ENCODE measurements at regions not wholly inside any gene's neighbourhood (a gene's known extent, or its start where the extent isn't known, plus 50 kb on each side); places are given as distances from the start of the nearest gene placed in this dataset.

DNA sequence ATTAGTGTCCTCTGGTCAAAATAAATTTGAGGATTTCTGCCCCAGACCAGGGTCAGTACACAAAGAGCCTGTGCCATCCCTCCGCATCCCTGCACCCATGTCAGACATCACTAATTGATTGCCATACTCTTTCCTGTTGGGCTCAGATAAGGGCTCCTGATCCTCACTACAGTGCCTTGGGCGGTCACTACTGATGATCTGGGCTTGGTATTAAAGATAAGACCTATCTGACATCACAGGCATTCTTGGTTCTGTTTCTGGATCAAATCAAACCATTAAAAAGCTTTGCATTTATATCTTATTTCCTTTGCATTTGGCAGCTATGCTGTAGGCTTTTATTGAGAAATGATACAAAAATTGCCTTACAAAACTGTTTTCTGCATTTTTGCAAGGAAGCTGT lies 103.5 kb upstream of the TENM4 start:
- ATAC-seq (no peak), FAIRE-seq (no peak), DNase-seq (ENCODE audit: low read depth, low spot score) (no peak)
- intact Hi-C loops (cut with micrococcal nuclease; ENCODE audit: unreplicated experiment), result no loop called here
- SMC1A ChIA-PET (ENCODE audit: uncharacterized antibody, unreplicated experiment), result interaction anchor here (0.6 kb wide), 1 partner anchor 131 kb away, joined by 3 read pairs; no protein-coding TSS in a partner anchor
- no peaks in the 10 kb centered on the region for H3K36me3 ChIP-seq (ENCODE audit: control insufficient read depth in 2 of 2, insufficient read depth in 2 of 2, low read length in 1 of 2)
- in situ Hi-C loops (cut with MboI), result no loop called here
- no peaks in the 10 kb centered on the region for H4K20me1 ChIP-seq (ENCODE audit: control insufficient read depth, insufficient read depth)
- H3K27ac ChIP-seq (ENCODE audit: control insufficient read depth, insufficient read depth), result no peak overlapping the region
- H3K9ac ChIP-seq (ENCODE audit: control insufficient read depth, insufficient read depth, low read length), result no peak overlapping the region
- TF ChIP-seq SREBF2 (IDR thresholded peaks at IDR 0.05; ENCODE audit: low read length) (no peak), RUNX3 (IDR thresholded peaks at IDR 0.05; ENCODE audit: low read length) (no peak), E4F1 (IDR thresholded peaks at IDR 0.05; ENCODE audit: borderline replicate concordance, partially characterized antibody) (no peak), NRF1 (conservative IDR thresholded peaks at IDR 0.05; ENCODE audit: low read depth, low read length) (no peak), ZNF687 (IDR thresholded peaks at IDR 0.05) (no peak), PAX8 (IDR thresholded peaks at IDR 0.05) (no peak), RAD21 (IDR thresholded peaks at IDR 0.05; ENCODE audit: insufficient read depth, low read depth, low read length) (no peak), KLF5 (IDR thresholded peaks at IDR 0.05; ENCODE audit: partially characterized antibody) (no peak), ZNF274 (IDR thresholded peaks at IDR 0.05; ENCODE audit: insufficient read depth, insufficient read length) (no peak), POU2F2 (IDR thresholded peaks at IDR 0.05; ENCODE audit: borderline replicate concordance, low read depth, low read length) (no peak), PAX5 (IDR thresholded peaks at IDR 0.05; ENCODE audit: borderline replicate concordance, low read depth, low read length) (no peak)
- TF ChIP-seq, protein P1, sequence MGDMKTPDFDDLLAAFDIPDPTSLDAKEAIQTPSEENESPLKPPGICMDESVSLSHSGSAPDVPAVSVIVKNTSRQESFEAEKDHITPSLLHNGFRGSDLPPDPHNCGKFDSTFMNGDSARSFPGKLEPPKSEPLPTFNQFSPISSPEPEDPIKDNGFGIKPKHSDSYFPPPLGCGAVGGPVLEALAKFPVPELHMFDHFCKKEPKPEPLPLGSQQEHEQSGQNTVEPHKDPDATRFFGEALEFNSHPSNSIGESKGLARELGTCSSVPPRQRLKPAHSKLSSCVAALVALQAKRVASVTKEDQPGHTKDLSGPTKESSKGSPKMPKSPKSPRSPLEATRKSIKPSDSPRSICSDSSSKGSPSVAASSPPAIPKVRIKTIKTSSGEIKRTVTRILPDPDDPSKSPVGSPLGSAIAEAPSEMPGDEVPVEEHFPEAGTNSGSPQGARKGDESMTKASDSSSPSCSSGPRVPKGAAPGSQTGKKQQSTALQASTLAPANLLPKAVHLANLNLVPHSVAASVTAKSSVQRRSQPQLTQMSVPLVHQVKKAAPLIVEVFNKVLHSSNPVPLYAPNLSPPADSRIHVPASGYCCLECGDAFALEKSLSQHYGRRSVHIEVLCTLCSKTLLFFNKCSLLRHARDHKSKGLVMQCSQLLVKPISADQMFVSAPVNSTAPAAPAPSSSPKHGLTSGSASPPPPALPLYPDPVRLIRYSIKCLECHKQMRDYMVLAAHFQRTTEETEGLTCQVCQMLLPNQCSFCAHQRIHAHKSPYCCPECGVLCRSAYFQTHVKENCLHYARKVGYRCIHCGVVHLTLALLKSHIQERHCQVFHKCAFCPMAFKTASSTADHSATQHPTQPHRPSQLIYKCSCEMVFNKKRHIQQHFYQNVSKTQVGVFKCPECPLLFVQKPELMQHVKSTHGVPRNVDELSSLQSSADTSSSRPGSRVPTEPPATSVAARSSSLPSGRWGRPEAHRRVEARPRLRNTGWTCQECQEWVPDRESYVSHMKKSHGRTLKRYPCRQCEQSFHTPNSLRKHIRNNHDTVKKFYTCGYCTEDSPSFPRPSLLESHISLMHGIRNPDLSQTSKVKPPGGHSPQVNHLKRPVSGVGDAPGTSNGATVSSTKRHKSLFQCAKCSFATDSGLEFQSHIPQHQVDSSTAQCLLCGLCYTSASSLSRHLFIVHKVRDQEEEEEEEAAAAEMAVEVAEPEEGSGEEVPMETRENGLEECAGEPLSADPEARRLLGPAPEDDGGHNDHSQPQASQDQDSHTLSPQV (IDR thresholded peaks at IDR 0.05), result no peak
- RAD21 ChIA-PET (ENCODE audit: unreplicated experiment), result interaction anchor here (1.6 kb wide), 1 partner anchor 144 kb away, joined by 3 read pairs; no protein-coding TSS in a partner anchor
- H3K4me2 ChIP-seq (ENCODE audit: control insufficient read depth, insufficient read depth), result no peak overlapping the region
- no TSS peak for BruUV-seq (replicated peaks)
- POLR2A ChIA-PET, result no interaction called here
- no peak overlapping the region for H3K4me3 ChIP-seq
- H2AFZ ChIP-seq (ENCODE audit: control insufficient read depth, low read depth, low read length), result no peak overlapping the region
- H3K27me3 ChIP-seq (replicated peaks in 1 of 2; ENCODE audit: control insufficient read depth in 2 of 2, insufficient read depth in 2 of 2, low read length in 1 of 2), result no peaks in the 10 kb centered on the region; a peak in 1 of 4 replicates
- WGBS (ENCODE audit: insufficient coverage, insufficient replicate concordance, low lambda C conversion rate, missing lambda C conversion rate), result 46% methylated on average over 2 of the region's 2 CpGs
- CTCF ChIA-PET, result no interaction called here
- no peaks in the 10 kb centered on the region for H3K4me1 ChIP-seq (ENCODE audit: control insufficient read depth, insufficient read depth, low read length)
- no peaks in the 10 kb centered on the region; the same call in 2 of the 3 replicates for H3K9me3 ChIP-seq (replicated peaks; ENCODE audit: control insufficient read depth, insufficient read depth, low read length)
- no peaks in the 10 kb centered on the region for H3K79me2 ChIP-seq (ENCODE audit: control insufficient read depth, insufficient read depth, low read length)
